ENCODE measurements at regions not wholly inside any gene's neighbourhood (a gene's known extent, or its start where the extent isn't known, plus 50 kb on each side); places are given as distances from the start of the nearest gene placed in this dataset.

- TF ChIP-seq AFF1 (IDR thresholded peaks at IDR 0.05; ENCODE audit: low read depth in 1 of 2, partially characterized antibody in 2 of 2) (no peak), ZNF717 (CRISPR knock-in tag; IDR thresholded peaks at IDR 0.05) (no peak), RBM34 (IDR thresholded peaks at IDR 0.05; ENCODE audit: borderline replicate concordance, insufficient read depth, low read length) (no peak), RBM17 (IDR thresholded peaks at IDR 0.05; ENCODE audit: borderline replicate concordance, low read depth, low read length) (no peak), KLF16 (IDR thresholded peaks at IDR 0.05) (no peak), ZNF140 (CRISPR knock-in tag; IDR thresholded peaks at IDR 0.05) (no peak), UBTF (IDR thresholded peaks at IDR 0.05; ENCODE audit: borderline replicate concordance in 1 of 2, low read depth in 2 of 2, low read length in 2 of 2) (no peak), ZNF696 (CRISPR knock-in tag; conservative IDR thresholded peaks at IDR 0.05) (no peak), KDM1A (IDR thresholded peaks at IDR 0.05) (no peak), ZBTB1 (CRISPR knock-in tag; IDR thresholded peaks at IDR 0.05; ENCODE audit: borderline replicate concordance, low read depth) (no peak), ZNF609 (CRISPR knock-in tag; IDR thresholded peaks at IDR 0.05; ENCODE audit: borderline replicate concordance) (no peak), PTTG1 (tag; IDR thresholded peaks at IDR 0.05; ENCODE audit: low read depth) (no peak), RBM15 (IDR thresholded peaks at IDR 0.05; ENCODE audit: insufficient read depth, low read length) (no peak), MAFF (IDR thresholded peaks at IDR 0.05; ENCODE audit: low read length) (no peak), CHAMP1 (IDR thresholded peaks at IDR 0.05) (no peak)
Observed at GRCh38 chrX:121337816-121338215, 290.4 kb downstream of the GLUD2 start (continued).

Measured in K562 (cell line).